Peyer's patch (tissue), 4 donors: ENCODE measurements at regions not wholly inside any gene's neighbourhood (a gene's known extent, or its start where the extent isn't known, plus 50 kb on each side); places are given as distances from the start of the nearest gene placed in this dataset.
A peak's percentile ranks its signal among the peaks of the same experiment; 100 is the strongest.

Experiments used
- DNase-seq, 3 donors: peaks; one replicate each; pipeline ENCODE4 v3.0.0-alpha.2; 2017 to 2019
- H3K27ac ChIP-seq, 4 donors: fragments of 200-600 bp; sonication (generic); one replicate each; pipeline ENCODE4 v1.5.1; 2016 to 2019
- H3K27me3 ChIP-seq, 2 donors: fragments of 200-600 bp; sonication (generic); one replicate each; pipeline ENCODE4 v1.5.1; 2019
- H3K36me3 ChIP-seq, 3 donors: fragments of 200-600 bp; sonication (generic); one replicate each; pipeline ENCODE4 v1.5.1; 2016 to 2019
- H3K4me1 ChIP-seq, 4 donors: fragments of 200-600 bp; sonication (generic); one replicate each; pipeline ENCODE4 v1.5.1; 2016 to 2019
- H3K4me3 ChIP-seq, 4 donors: fragments of 200-600 bp; sonication (generic); 1 replicate in 3 of 4; 2 replicates in 1 of 4; pipeline ENCODE4 v1.5.1; 2016 to 2019; ENCODE audit warnings: mild to moderate bottlenecking in 1 of 4
- H3K9me3 ChIP-seq, 4 donors: fragments of 200-600 bp; sonication (generic); one replicate each; pipeline ENCODE4 v1.5.1; 2016 to 2019; ENCODE audit warnings: mild to moderate bottlenecking in 1 of 4
- POLR2A ChIP-seq, 2 donors: fragments of 450-650 bp; IDR thresholded peaks; one replicate each; pipeline ENCODE4 v1.5.1; 2017; ENCODE audit warnings: antibody characterized with exemption in 2 of 2, mild to moderate bottlenecking in 2 of 2, moderate library complexity in 2 of 2
- TF ChIP-seq, protein P1 (sequence below), 6 experiments: fragments of 450-650 bp in 4 of 6; fragments of 200-600 bp in 2 of 6; sonication (generic) in 1 of 6; IDR thresholded peaks; one replicate each; pipeline ENCODE4 v1.5.1; 2017 to 2019; ENCODE audit warnings: antibody characterized with exemption in 6 of 6, mild to moderate bottlenecking in 3 of 6, moderate library complexity in 1 of 6

GRCh38 chr6:121839896-121840295 is 404.4 kb downstream of the GJA1 start:
- Histone ChIP-seq H3K27ac (no peak overlapping the region), H3K4me1 (no peaks in the 10 kb centered on the region)

GRCh38 chr6:121844898-121845297 is 409.5 kb downstream of the GJA1 start:
- H3K27ac ChIP-seq = no peak overlapping the region
- TF ChIP-seq POLR2A (IDR thresholded peaks at IDR 0.05) = no peak
- TF ChIP-seq, protein P1, sequence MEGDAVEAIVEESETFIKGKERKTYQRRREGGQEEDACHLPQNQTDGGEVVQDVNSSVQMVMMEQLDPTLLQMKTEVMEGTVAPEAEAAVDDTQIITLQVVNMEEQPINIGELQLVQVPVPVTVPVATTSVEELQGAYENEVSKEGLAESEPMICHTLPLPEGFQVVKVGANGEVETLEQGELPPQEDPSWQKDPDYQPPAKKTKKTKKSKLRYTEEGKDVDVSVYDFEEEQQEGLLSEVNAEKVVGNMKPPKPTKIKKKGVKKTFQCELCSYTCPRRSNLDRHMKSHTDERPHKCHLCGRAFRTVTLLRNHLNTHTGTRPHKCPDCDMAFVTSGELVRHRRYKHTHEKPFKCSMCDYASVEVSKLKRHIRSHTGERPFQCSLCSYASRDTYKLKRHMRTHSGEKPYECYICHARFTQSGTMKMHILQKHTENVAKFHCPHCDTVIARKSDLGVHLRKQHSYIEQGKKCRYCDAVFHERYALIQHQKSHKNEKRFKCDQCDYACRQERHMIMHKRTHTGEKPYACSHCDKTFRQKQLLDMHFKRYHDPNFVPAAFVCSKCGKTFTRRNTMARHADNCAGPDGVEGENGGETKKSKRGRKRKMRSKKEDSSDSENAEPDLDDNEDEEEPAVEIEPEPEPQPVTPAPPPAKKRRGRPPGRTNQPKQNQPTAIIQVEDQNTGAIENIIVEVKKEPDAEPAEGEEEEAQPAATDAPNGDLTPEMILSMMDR (IDR thresholded peaks at IDR 0.05) = no peak
- H3K4me3 ChIP-seq = no peak overlapping the region
- H3K36me3 ChIP-seq = no peaks in the 10 kb centered on the region
- no peaks in the 10 kb centered on the region for H3K9me3 ChIP-seq
- DNase-seq = no peak
- no peaks in the 10 kb centered on the region for H3K4me1 ChIP-seq
- H3K27me3 ChIP-seq = no peaks in the 10 kb centered on the region

More at GRCh38 chr6:121839896-121840295, 404.4 kb downstream of the GJA1 start:
- no peaks in the 10 kb centered on the region for H3K36me3 ChIP-seq
- DNase-seq = no peak
- H3K27me3 ChIP-seq = no peaks in the 10 kb centered on the region
- no peaks in the 10 kb centered on the region for H3K9me3 ChIP-seq
- no peak overlapping the region for H3K4me3 ChIP-seq
- TF ChIP-seq POLR2A (IDR thresholded peaks at IDR 0.05) = no peak
- TF ChIP-seq, protein P1 (IDR thresholded peaks at IDR 0.05) = no peak

DNA sequence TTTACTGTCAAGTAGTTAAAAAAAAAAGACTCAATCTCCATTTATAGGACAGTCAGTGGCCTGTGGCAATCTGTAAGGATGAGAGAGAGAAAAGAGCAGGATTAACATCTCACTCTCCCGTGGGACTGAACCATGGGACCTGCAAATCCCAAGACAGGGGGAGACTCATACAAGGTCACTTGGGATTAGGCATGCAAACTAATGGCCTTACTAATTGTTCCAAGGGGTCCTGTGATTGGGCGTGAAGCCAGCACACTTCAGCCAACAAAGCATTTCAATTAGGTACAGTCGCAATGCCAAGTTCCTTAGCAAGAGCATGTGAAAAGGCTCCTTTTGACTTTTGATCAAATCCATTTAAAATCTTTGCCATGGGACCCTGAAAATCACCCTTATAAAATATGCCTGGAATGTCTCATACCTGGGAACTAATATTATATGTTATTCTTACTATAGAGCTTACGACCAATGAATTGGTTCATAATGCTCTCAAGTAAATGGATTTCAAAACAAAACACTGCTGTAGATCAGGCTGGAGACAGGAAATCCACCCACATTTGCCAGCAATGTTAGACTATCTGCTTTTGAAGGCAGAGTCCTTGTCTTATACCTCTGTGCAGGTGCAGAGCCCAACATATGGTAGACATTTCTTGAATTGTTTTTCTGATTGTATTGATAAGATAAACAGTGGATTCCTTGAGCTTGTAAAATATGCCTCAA is 412.5 kb downstream of the GJA1 start:
- no peaks in the 10 kb centered on the region for H3K27me3 ChIP-seq
- no peak for DNase-seq
- no peaks in the 10 kb centered on the region for H3K4me1 ChIP-seq
- no peak overlapping the region for H3K4me3 ChIP-seq
- H3K36me3 ChIP-seq = no peaks in the 10 kb centered on the region
- no peaks in the 10 kb centered on the region for H3K9me3 ChIP-seq
- H3K27ac ChIP-seq = no peak overlapping the region
- no peak for TF ChIP-seq POLR2A (IDR thresholded peaks at IDR 0.05)
- TF ChIP-seq, protein P1 (IDR thresholded peaks at IDR 0.05) = no peak

- Histone ChIP-seq H3K27me3 (no peaks in the 10 kb centered on the region), H3K27ac (no peak overlapping the region), H3K4me3 (no peak overlapping the region), H3K9me3 (no peaks in the 10 kb centered on the region), H3K4me1 (no peaks in the 10 kb centered on the region), H3K36me3 (no peaks in the 10 kb centered on the region)
- TF ChIP-seq, protein P1 (IDR thresholded peaks at IDR 0.05) = no peak
- no peak for TF ChIP-seq POLR2A (IDR thresholded peaks at IDR 0.05)
- DNase-seq = no peak
Observed at GRCh38 chr6:121848523-121849255, 413.2 kb downstream of the GJA1 start.

- Histone ChIP-seq H3K4me1 (no peaks in the 10 kb centered on the region), H3K27ac (no peak overlapping the region), H3K4me3 (no peak overlapping the region), H3K9me3 (no peaks in the 10 kb centered on the region), H3K27me3 (no peaks in the 10 kb centered on the region), H3K36me3 (no peaks in the 10 kb centered on the region)
- peak in 1 of 3 donors; percentile 48 for DNase-seq
- no peak for TF ChIP-seq POLR2A (IDR thresholded peaks at IDR 0.05)
- TF ChIP-seq, protein P1 (IDR thresholded peaks at IDR 0.05) = peak in 4 of 6 experiments; percentile 24 to 45 (median 42)
Observed at GRCh38 chr6:121849477-121849876, 414.0 kb downstream of the GJA1 start.
